WERI-Rb-1 (cell line): ENCODE measurements at regions not wholly inside any gene's neighbourhood (a gene's known extent, or its start where the extent isn't known, plus 50 kb on each side); places are given as distances from the start of the nearest gene placed in this dataset.

Source experiments
- DNase-seq: peaks from one replicate; pipeline ENCODE4 v3.0.0-alpha.2; 2020
- H3K27ac ChIP-seq: fragments of 250-450 bp; sonication (Bioruptor Pico); 2 replicates; pipeline ENCODE4 v1.5.1; 2020; ENCODE audit warnings: mild to moderate bottlenecking, moderate library complexity
- H3K27me3 ChIP-seq: fragments of 250-450 bp; sonication (Bioruptor Pico); 2 replicates; pipeline ENCODE4 v1.5.1; 2021; ENCODE audit warnings: mild to moderate bottlenecking, low read depth, moderate library complexity; ENCODE audit not compliant: insufficient read depth, severe bottlenecking
- H3K36me3 ChIP-seq: fragments of 250-450 bp; sonication (Bioruptor Pico); 2 replicates; pipeline ENCODE4 v1.5.1; 2020; ENCODE audit warnings: mild to moderate bottlenecking, moderate library complexity
- H3K4me3 ChIP-seq: 2 replicates; pipeline ENCODE4 v1.5.1; 2011; ENCODE audit warnings: low read depth, mild to moderate bottlenecking, control low read depth, low read length
- H3K9me3 ChIP-seq: fragments of 250-450 bp; sonication (Bioruptor Pico); 2 replicates; pipeline ENCODE4 v1.5.1; 2021; ENCODE audit warnings: mild to moderate bottlenecking, moderate library complexity; ENCODE audit not compliant: severe bottlenecking
- TF ChIP-seq, protein P1 (sequence below): IDR thresholded peaks from 2 replicates; pipeline ENCODE4 v1.5.1; 2011; ENCODE audit warnings: low read depth, mild to moderate bottlenecking, control low read depth, inconsistent platforms, low read length

DNA sequence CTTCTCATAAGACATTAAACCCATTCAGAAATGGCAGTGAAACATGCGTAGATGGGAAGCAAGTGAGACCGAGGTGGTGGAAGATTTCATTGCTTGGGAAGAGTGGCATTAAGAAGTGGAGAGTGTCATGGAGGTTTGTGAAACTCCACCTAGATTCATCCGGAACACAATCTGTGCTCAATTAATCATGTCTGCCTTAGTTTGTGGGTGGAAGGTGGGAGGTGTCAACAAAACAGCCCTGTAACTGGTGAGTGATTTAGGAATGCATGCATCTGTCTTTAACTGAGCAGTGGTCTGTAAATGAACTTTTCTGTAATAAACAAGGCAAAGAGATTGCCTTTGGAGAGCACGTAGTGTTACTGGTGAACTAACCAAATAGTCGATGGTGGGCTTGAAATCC, 113.7 kb downstream of the WNT5A start:
- TF ChIP-seq, protein P1, sequence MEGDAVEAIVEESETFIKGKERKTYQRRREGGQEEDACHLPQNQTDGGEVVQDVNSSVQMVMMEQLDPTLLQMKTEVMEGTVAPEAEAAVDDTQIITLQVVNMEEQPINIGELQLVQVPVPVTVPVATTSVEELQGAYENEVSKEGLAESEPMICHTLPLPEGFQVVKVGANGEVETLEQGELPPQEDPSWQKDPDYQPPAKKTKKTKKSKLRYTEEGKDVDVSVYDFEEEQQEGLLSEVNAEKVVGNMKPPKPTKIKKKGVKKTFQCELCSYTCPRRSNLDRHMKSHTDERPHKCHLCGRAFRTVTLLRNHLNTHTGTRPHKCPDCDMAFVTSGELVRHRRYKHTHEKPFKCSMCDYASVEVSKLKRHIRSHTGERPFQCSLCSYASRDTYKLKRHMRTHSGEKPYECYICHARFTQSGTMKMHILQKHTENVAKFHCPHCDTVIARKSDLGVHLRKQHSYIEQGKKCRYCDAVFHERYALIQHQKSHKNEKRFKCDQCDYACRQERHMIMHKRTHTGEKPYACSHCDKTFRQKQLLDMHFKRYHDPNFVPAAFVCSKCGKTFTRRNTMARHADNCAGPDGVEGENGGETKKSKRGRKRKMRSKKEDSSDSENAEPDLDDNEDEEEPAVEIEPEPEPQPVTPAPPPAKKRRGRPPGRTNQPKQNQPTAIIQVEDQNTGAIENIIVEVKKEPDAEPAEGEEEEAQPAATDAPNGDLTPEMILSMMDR: no peak
- Histone ChIP-seq H3K36me3 (no peaks in the 10 kb centered on the region), H3K9me3 (no peaks in the 10 kb centered on the region), H3K27ac (no peak overlapping the region), H3K4me3 (no peak overlapping the region), H3K27me3 (no peaks in the 10 kb centered on the region)
- DNase-seq: no peak

DNA sequence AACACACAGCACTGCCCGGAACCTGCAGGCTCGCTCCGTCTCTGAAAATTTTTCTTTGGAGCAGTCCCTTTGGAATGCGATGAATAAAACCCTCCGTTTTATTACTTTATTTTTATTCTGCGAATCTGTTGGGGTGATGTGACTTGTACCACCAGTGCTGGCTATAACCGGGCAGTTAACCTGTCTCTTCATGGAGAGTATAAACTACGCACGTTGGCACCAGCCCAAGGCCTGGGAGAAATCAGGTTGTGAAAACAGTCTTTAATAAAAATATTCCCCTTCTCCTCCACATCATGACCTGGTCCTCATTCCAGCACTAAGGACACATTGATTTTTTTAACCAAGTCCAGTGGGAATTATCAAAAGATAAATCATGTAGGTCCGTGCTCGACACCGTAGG, 116.8 kb downstream of the WNT5A start:
- TF ChIP-seq, protein P1: no peak
- Histone ChIP-seq H3K27ac (no peak overlapping the region), H3K4me3 (no peak overlapping the region), H3K9me3 (no peaks in the 10 kb centered on the region), H3K27me3 (no peaks in the 10 kb centered on the region), H3K36me3 (no peaks in the 10 kb centered on the region)
- no peak for DNase-seq

DNA sequence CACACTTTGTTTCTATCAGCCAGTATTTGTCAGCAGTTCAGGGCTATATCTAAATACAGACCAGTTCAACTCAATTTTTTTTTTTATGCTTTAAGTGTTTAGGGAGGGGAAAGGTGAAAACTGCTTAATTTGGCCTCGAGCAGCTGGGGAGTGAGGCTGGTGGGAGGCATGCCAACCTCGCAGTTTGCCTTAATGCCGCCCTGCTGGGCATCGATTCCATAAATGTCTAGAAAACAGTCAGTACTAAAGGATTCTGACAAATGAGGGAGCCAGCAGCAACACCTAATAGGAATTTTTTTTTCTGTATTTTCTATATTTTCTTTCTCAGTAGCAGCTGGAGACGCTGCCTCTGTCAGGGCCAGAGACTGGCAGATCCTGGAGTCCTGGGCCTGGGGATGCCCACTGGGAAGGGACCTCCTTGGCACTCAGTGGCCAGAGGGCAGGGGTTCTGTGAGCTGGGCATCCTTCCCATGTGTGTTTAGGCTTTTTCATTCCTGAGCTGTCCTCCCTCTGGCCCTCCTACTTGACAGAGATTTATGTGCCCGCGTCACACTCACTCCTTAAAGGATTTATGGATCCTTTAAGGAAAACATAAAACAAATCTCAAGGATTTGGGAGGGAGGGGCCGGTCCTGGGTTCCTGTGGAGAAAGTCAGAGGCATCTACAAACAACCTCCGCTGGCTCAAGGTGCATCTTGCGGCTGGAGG, 117.8 kb downstream of the WNT5A start:
- no peaks in the 10 kb centered on the region for H3K9me3 ChIP-seq
- H3K4me3 ChIP-seq: no peak overlapping the region
- no peak for DNase-seq
- no peak overlapping the region for H3K27ac ChIP-seq
- H3K27me3 ChIP-seq: no peaks in the 10 kb centered on the region
- TF ChIP-seq, protein P1: no peak
- H3K36me3 ChIP-seq: no peaks in the 10 kb centered on the region

DNA sequence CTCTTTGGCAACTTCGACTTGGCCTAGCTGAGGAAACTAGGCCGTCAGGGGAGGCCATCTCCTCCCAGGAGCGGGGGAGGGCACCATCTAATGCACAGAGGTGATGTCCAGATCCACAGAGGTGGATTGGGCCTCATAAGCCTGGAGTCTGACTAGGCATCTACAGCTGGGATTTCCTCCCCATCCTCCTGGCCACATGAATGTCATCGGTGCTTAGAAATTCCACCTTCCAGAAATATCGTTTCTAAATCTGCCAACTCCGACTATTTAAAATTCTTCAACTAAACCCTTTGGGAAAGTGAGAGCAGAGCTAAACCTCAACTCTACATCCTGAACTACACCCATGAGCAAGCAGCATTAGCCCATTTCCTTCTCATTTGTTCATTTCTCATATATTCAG, 118.7 kb downstream of the WNT5A start:
- Histone ChIP-seq H3K27me3 (no peaks in the 10 kb centered on the region), H3K4me3 (no peak overlapping the region), H3K36me3 (no peaks in the 10 kb centered on the region), H3K27ac (no peak overlapping the region), H3K9me3 (no peaks in the 10 kb centered on the region)
- TF ChIP-seq, protein P1: no peak
- no peak for DNase-seq

DNA sequence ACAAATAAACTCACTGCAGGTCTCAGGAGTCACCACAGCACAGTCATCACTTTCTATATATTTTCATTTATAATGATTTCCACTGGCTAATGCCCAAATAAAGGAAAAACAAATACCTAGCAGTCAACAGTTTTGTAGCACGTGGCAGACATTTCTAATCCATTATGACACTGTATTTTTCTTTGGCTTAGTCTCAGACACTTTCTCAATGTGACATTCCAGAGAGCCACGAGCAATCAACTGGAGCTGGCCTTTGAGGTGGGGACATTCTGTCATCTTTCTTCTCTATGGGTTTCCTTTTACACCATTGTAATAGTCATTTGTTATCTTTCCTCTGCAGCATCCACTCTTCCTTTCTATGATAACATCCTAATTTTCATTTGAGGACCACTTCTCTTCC, 119.7 kb downstream of the WNT5A start:
- Histone ChIP-seq H3K9me3 (no peaks in the 10 kb centered on the region), H3K36me3 (no peaks in the 10 kb centered on the region), H3K4me3 (no peak overlapping the region), H3K27ac (no peak overlapping the region), H3K27me3 (no peaks in the 10 kb centered on the region)
- DNase-seq: no peak
- TF ChIP-seq, protein P1: no peak

DNA sequence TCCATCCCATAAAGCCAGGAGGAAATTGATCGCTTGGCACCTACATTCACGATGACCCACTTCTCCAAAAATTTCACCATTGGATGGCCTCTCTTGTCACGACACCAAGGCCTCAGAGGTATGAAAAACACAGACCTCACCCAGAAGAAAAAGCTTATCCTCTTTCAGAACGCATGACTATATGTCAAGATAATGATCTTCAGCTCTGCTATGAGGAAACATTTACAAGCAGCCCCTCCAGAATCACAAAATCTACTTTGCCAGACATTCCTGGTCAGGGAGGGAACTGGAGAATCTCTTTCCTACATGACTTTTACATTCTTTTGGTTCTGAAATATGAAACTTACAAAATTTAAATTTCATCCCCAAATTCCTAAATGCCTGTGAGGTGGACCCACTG, 122.7 kb downstream of the WNT5A start:
- H3K27ac ChIP-seq: no peak overlapping the region
- H3K27me3 ChIP-seq: no peaks in the 10 kb centered on the region
- TF ChIP-seq, protein P1: no peak
- H3K9me3 ChIP-seq: no peaks in the 10 kb centered on the region
- no peak for DNase-seq
- no peak overlapping the region for H3K4me3 ChIP-seq
- no peaks in the 10 kb centered on the region for H3K36me3 ChIP-seq
